Esophagus muscularis mucosa (tissue), 4 donors: ENCODE measurements at regions not wholly inside any gene's neighbourhood (a gene's known extent, or its start where the extent isn't known, plus 50 kb on each side); places are given as distances from the start of the nearest gene placed in this dataset.

ENCODE experiments used
- DNase-seq: peaks from one replicate; pipeline ENCODE4 v3.0.0-alpha.2; 2017; ENCODE audit errors: extremely low spot score
- H3K27ac ChIP-seq, 4 donors: fragments of 200-600 bp; sonication (generic); replicated peaks in 1 of 4; 1 replicate in 3 of 4; 2 replicates in 1 of 4; pipeline ENCODE4 v1.5.1; 2016 to 2019; ENCODE audit warnings: mild to moderate bottlenecking in 1 of 4
- H3K27me3 ChIP-seq, 4 donors: fragments of 200-600 bp; sonication (generic); one replicate each; pipeline versions ENCODE4 v1.5.1 to v1.6.0; 2016 to 2019
- H3K36me3 ChIP-seq, 4 donors: fragments of 200-600 bp; sonication (generic); one replicate each; pipeline ENCODE4 v1.5.1; 2016 to 2019
- H3K4me1 ChIP-seq, 4 donors: fragments of 200-600 bp; sonication (generic); one replicate each; pipeline ENCODE4 v1.5.1; 2016 to 2019
- H3K4me3 ChIP-seq, 4 donors: fragments of 200-600 bp; sonication (generic); 1 replicate in 2 of 4; 2 replicates in 2 of 4; pipeline ENCODE4 v1.5.1; 2016 to 2019; ENCODE audit warnings: mild to moderate bottlenecking in 4 of 4, moderate library complexity in 1 of 4
- H3K9me3 ChIP-seq, 4 donors: fragments of 200-600 bp; sonication (generic); 1 replicate in 3 of 4; 2 replicates in 1 of 4; pipeline ENCODE4 v1.5.1; 2016 to 2019
- CTCF ChIP-seq, 3 experiments: fragments of 200-600 bp in 2 of 3; fragments of 450-650 bp in 1 of 3; sonication (generic) in 2 of 3; IDR thresholded peaks; one replicate each; pipeline ENCODE4 v1.5.1; 2017 to 2019; ENCODE audit warnings: antibody characterized with exemption in 3 of 3, mild to moderate bottlenecking in 2 of 3, moderate library complexity in 1 of 3
- EP300 ChIP-seq: sonication (generic); formaldehyde crosslinking; IDR thresholded peaks from one replicate; pipeline ENCODE4 v1.6.1; 2017; ENCODE audit warnings: antibody characterized with exemption
- POLR2A ChIP-seq: fragments of 450-650 bp; IDR thresholded peaks from one replicate; pipeline ENCODE4 v1.6.1; 2017; ENCODE audit warnings: antibody characterized with exemption, moderate library complexity, mild to moderate bottlenecking, low read depth
- POLR2AphosphoS5 ChIP-seq, 2 donors: sonication (generic); formaldehyde crosslinking; IDR thresholded peaks; one replicate each; pipeline ENCODE4 v1.6.1; 2017; ENCODE audit warnings: antibody characterized with exemption in 2 of 2
- WGBS: methylation state at CpG from one replicate; pipeline ENCODE4 v1.1.5; 2018; 5-methylcytosine and 5-hydroxymethylcytosine counted together
- intact Hi-C: fragments of 100-400 bp; cut with DNase I; formaldehyde crosslinking; loops from one replicate; pipeline ENCODE4 v1.15.1; 2023

DNA sequence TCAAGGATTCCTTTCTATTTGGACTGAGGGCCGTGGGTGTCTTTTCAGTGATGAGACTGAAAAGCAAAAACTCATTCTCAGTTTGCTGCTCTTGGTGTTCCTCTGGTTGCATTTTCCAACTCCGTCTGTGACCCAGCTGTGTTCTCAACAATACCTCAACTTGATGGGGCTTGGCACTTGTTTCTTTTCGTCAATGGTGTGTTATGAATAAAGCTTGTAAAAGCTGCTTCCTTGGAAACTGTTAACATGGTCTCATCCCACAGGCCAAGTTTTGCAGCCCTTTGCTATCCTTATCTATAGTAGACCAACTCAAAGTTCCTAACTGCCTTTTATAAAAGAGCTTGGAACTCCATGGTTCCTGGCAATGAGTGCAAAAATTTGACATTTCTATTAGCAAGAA, 142.5 kb upstream of the UBE2E1 start:
- H3K4me1 ChIP-seq: peaks cover 0 to 11% (median 4%) of the 10 kb centered on the region in 4 donors
- intact Hi-C loops: no loop called here
- no peaks in the 10 kb centered on the region for H3K36me3 ChIP-seq
- 51% methylated on average over 3 of the region's 3 CpGs for WGBS
- H3K4me3 ChIP-seq: no peak overlapping the region
- no peak for TF ChIP-seq EP300
- TF ChIP-seq POLR2AphosphoS5 (IDR thresholded peaks at IDR 0.05): no peak
- no peak for TF ChIP-seq CTCF (IDR thresholded peaks at IDR 0.05)
- no peak for TF ChIP-seq POLR2A
- H3K27ac ChIP-seq: no peak overlapping the region
- H3K9me3 ChIP-seq: no peaks in the 10 kb centered on the region
- H3K27me3 ChIP-seq: no peaks in the 10 kb centered on the region
- no peak for DNase-seq

DNA sequence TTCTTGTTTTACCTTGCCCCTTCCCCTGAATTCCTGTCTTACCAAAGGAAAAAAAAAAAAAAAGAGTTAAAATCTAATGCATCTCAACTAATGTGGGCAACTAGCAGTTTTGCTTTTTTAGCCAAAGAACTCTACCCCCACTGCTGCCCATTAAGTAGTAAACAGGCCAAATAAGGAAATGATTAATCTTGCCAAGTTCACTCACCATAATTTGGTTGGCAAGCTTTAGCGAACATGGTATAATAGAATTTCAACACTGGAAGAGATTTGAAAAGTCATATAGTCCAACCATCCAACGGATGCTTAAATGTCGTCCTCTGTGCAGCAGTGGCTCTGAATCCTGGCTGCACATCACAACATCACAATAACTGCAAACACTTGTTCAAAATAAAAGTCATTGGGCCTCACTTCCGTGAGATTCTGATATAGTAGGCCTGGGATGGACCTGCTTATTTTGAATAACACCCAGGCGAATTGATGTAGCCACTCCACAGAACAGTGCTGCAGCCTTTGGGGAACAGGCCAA, 142.0 kb upstream of the UBE2E1 start:
- Histone ChIP-seq H3K9me3 (no peaks in the 10 kb centered on the region), H3K4me3 (no peak overlapping the region), H3K36me3 (no peaks in the 10 kb centered on the region), H3K27me3 (no peaks in the 10 kb centered on the region), H3K27ac (no peak overlapping the region), H3K4me1 (peaks cover 0 to 11% (median 4%) of the 10 kb centered on the region in 4 donors)
- no peak for DNase-seq
- WGBS: 66% methylated on average over 5 of the region's 5 CpGs
- intact Hi-C loops: no loop called here
- TF ChIP-seq CTCF (IDR thresholded peaks at IDR 0.05): no peak
- no peak for TF ChIP-seq POLR2A
- no peak for TF ChIP-seq EP300
- no peak for TF ChIP-seq POLR2AphosphoS5 (IDR thresholded peaks at IDR 0.05)

DNA sequence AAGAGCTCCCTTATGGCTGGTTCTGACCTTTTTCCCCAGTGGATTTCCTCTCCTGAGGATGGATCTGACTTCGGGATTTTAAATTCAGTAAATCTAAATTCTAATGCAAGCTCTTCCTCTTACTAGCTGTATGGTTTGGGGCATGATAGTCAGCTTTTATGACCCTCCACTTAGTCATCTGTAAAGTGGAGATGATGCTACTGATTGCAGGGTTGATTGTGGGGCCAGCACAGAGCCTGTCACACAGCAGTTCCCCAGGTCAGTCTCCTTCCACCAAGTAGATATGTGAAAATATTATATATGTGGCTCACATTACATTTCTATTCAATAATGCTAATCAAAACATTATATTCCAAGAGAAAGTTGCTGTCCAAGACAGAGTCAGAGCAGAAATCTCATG, 141.3 kb upstream of the UBE2E1 start:
- H3K27me3 ChIP-seq: no peaks in the 10 kb centered on the region
- no peak for DNase-seq
- no peak overlapping the region for H3K27ac ChIP-seq
- H3K9me3 ChIP-seq: no peaks in the 10 kb centered on the region
- 95% methylated on average over 1 of the region's 1 CpG for WGBS
- intact Hi-C loops: no loop called here
- H3K4me1 ChIP-seq: peaks cover 0 to 11% (median 4%) of the 10 kb centered on the region in 4 donors
- no peak overlapping the region for H3K4me3 ChIP-seq
- no peaks in the 10 kb centered on the region for H3K36me3 ChIP-seq
- TF ChIP-seq EP300 (no peak), POLR2A (no peak), POLR2AphosphoS5 (IDR thresholded peaks at IDR 0.05) (no peak), CTCF (IDR thresholded peaks at IDR 0.05) (no peak)

GRCh38 chr3:23665741-23666140, 140.0 kb upstream of the UBE2E1 start:
- TF ChIP-seq EP300: no peak
- TF ChIP-seq POLR2AphosphoS5 (IDR thresholded peaks at IDR 0.05): no peak
- TF ChIP-seq CTCF (IDR thresholded peaks at IDR 0.05): no peak
- TF ChIP-seq POLR2A: no peak
- WGBS: 91% methylated on average over 1 of the region's 1 CpG
- Histone ChIP-seq H3K27me3 (no peaks in the 10 kb centered on the region), H3K4me1 (peaks cover 0 to 11% (median 4%) of the 10 kb centered on the region in 4 donors), H3K36me3 (no peaks in the 10 kb centered on the region), H3K27ac (no peak overlapping the region), H3K4me3 (no peak overlapping the region), H3K9me3 (no peaks in the 10 kb centered on the region)
- no peak for DNase-seq
- intact Hi-C loops: no loop called here

- 100% methylated on average over 4 of the region's 4 CpGs for WGBS
- TF ChIP-seq POLR2AphosphoS5 (IDR thresholded peaks at IDR 0.05): no peak
- no peak for TF ChIP-seq CTCF (IDR thresholded peaks at IDR 0.05)
- TF ChIP-seq POLR2A: no peak
- TF ChIP-seq EP300: no peak
Measured at GRCh38 chr3:23666818-23667217, 138.9 kb upstream of the UBE2E1 start.

More at GRCh38 chr3:23666818-23667217, 138.9 kb upstream of the UBE2E1 start:
- no peak for DNase-seq
- Histone ChIP-seq H3K27ac (no peak overlapping the region), H3K9me3 (no peaks in the 10 kb centered on the region), H3K36me3 (no peaks in the 10 kb centered on the region), H3K4me3 (no peak overlapping the region), H3K4me1 (peaks cover 0 to 19% (median 10%) of the 10 kb centered on the region in 4 donors), H3K27me3 (peaks cover 0 to 5% (median 0%) of the 10 kb centered on the region in 4 donors)
- intact Hi-C loops: no loop called here
